GM19043 (cell line): ENCODE measurements at regions not wholly inside any gene's neighbourhood (a gene's known extent, or its start where the extent isn't known, plus 50 kb on each side); places are given as distances from the start of the nearest gene placed in this dataset.

Experiments used
- ATAC-seq: cut with Tn5 transposase; IDR thresholded peaks from one replicate; pipeline ENCODE4 v1.9.1; 2021; ENCODE audit warnings: low read depth; ENCODE audit not compliant: unreplicated experiment

- no peak for ATAC-seq
Observed at GRCh38 chr1:181366910-181367309, 116.4 kb upstream of the CACNA1E start.

- ATAC-seq = no peak
Observed at GRCh38 chr1:181369416-181369815, 113.9 kb upstream of the CACNA1E start.

DNA sequence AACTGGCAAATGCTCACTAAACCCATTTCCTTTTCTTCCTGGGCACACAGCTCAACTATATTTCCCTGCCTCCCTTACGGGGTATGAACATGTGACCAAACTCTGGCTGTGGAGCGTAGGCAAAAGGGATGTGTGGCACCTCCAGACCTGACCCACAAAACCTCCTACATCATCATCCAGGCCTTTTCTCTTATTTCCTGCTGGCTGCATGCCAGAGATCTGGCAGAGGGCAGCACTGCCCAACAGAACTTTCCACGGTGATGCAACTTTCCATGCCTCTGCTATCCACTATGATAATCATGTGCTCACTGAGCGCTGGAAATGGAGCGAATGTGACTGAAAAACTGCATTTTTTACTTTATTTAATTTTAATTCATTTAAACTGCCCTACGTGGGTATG is 99.6 kb upstream of the CACNA1E start:
- ATAC-seq = no peak

GRCh38 chr1:181386340-181386739 is 97.0 kb upstream of the CACNA1E start:
- ATAC-seq = no peak

DNA sequence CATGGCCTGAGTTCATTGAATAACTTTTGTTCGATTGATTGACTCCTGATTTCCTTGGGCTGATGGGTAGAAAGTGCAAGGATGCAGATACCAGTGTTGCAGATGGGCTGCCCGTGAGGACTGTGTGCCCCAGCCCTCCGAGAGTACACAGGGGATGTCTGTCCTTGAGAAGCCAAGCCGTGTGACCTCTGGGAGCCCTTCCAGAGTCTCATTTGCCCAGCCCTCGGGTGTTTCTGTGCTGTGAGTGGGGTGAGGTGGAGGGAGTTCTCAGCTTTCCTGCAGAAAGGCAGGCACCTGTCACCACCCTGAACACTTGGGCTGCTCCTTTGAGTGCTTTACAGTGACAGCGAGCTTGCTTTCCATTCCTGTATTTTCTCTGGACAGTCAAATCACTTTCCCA is 96.4 kb upstream of the CACNA1E start:
- no peak for ATAC-seq

DNA sequence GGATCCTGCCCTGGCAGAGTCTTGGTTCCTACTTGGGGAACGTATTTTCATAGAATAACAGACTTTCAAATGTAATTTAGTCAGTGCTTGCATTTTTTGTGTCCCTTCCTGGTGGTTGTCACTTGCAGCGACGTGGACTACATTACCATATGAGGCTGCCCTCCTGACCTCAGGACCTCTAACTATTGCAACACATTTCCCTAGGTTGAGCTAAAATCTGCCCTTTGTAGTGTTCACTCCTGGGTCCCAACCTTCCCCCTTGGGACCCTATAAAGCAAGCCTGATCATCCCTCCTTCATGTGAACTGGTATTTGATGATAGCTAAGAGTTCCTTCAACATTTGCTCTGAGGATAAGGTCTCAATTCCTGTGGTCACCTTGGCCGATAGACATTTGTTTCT is 95.6 kb upstream of the CACNA1E start:
- no peak for ATAC-seq

- ATAC-seq = no peak
Observed at GRCh38 chr1:181390410-181391077, 92.8 kb upstream of the CACNA1E start.

- ATAC-seq = no peak
Observed at GRCh38 chr1:181391301-181391900, 91.9 kb upstream of the CACNA1E start.

DNA sequence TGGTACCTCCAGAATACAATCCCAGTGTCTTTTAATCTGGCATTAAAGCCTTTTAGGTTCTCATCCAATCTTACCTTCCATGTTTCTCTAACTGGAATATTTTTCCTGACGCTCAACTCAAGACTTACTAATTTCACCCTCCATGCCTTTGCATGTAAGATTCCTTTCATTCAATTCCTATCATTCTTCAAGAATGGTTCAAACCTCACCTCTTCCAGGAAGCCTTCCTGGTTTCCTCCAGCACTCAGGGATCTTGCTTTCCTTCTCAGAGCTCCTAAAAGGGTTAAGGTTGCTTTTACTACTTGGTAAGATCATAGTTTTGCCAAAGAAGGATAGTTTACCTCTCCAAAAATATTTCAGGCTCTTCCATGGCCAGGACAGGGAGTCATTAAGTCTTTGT is 91.2 kb upstream of the CACNA1E start:
- ATAC-seq = no peak

DNA sequence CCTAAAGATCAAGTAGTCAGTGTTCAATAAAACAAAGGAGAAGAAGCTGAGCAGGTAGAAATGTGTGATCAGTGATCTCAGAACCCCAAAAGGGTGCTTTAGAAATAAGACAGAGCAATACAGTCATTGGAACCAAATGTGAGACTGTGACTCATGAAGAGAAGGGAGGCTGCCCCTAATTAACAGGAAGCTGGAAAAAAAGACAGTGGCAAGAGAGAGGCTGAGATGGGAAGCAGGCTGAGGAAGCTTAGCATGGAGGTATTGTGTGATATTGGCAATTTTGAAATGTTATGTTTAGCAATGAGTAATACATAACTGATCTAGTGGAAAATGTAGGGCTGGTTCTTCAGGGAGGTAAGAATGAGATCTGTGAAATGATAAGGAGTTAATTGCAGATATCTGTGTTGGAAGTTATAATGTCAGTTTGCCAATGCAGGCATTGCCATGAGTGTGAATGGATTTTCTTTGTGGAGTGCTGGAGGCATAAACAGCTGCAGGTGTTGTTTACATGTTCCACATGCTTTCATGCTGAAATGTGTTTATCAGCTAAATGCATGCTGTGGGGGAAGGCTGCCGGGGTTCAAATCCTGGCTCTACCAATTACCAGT is 90.6 kb upstream of the CACNA1E start:
- no peak for ATAC-seq

DNA sequence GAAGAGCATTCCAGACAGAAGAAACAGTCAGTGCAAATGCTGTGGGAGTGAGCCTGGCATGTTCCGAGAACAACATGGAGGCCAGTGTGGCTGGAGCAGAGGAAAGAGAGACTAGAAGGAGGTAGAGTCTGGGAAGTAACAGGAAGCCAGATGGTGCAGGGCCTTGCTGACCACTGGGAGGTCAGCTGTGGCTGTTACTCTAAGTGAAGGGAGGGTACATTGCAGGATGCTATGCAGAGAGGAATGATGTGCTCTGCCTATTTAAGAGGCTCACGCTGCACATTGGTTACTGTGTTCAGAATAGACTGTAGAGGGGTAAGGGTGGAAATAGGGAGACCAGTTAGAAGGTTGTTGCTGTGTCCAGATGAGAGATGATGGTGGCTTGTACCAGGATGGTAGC is 88.6 kb upstream of the CACNA1E start:
- no peak for ATAC-seq

- no peak for ATAC-seq
Observed at GRCh38 chr1:181396171-181396670, 87.1 kb upstream of the CACNA1E start.

GRCh38 chr1:181396811-181397210 is 86.5 kb upstream of the CACNA1E start:
- ATAC-seq = no peak

- ATAC-seq = peak; percentile 62
Observed at GRCh38 chr1:181397845-181398244, 85.5 kb upstream of the CACNA1E start.

DNA sequence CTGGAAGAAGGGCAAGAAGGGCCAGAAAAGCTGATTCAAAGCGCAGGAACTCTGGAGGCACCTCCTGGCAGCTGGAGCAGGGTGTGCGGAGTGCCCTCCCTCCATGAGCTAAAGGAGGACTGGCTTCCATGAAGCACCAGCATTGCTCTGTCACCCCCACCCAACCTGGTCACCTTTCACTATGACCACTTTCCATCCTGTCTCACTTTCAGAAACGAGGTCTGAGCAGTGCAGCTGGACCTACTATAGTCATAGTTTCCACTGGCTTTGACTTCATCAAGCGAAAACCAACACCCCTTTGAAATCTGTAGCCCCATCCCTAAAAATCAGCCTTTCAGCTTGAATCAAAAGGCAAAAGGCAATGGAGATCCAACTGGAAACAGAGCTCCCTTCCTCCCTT is 84.8 kb upstream of the CACNA1E start:
- ATAC-seq = peak; percentile 84

GRCh38 chr1:181405584-181405983 is 77.7 kb upstream of the CACNA1E start:
- ATAC-seq = no peak

DNA sequence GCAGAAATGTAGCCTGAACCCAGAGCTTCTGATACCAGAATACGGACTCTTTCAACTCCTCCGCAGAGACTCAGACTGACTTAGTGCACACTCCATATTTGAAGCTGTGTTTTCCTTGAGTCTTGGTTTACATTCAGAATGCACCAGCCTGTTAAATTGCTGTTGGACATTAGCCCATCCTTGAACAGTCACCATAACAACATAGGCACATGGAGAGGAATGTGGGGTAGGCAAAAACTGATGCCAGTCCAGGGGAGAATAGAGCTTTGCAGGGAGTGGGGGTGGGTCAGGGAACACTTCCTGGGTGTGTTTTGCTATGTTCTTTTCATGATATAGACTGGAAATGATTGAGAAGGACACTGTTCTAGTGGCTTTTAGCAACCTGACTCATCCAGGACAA is 76.3 kb upstream of the CACNA1E start:
- ATAC-seq = no peak

DNA sequence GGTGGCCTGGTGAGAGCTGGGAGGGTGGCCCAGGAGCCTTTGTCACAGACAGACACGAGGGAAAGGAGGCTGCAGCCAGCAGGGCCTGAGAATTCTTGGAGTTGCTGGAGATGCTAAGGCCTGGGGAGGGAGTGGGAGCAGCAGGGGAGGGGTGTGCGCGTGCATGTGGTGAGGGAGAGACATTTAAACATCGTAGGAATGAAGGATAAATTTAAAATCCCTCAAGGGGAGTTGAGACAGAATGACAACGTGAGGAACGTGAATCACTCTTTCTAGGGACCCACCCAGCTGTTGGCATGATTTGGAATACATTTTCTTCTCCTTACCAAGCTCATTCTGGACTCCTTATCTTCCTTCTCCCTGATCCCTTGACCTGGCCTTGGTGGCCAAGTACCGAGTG is 73.3 kb upstream of the CACNA1E start:
- no peak for ATAC-seq

DNA sequence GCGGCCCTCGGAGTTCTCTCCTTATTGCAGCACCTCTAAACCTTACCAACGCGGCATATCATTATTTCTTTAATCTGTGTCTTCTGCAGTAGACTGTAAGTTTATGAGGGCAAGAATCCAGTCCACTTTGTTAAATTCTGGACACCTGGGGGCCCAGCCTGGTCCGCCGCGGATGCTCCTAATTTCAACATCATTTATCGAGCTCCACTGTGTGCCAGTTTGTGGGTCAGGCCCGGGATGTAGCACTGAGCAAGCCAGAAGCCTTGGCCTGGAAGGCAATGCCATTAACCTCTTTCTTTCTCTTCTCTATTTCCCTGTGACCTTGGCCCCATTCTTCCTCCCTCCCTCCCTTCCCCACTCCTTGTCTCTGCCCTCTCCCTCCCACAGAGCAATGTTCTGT is 70.6 kb upstream of the CACNA1E start:
- no peak for ATAC-seq

GRCh38 chr1:181413195-181413815 is 70.0 kb upstream of the CACNA1E start:
- ATAC-seq = no peak

DNA sequence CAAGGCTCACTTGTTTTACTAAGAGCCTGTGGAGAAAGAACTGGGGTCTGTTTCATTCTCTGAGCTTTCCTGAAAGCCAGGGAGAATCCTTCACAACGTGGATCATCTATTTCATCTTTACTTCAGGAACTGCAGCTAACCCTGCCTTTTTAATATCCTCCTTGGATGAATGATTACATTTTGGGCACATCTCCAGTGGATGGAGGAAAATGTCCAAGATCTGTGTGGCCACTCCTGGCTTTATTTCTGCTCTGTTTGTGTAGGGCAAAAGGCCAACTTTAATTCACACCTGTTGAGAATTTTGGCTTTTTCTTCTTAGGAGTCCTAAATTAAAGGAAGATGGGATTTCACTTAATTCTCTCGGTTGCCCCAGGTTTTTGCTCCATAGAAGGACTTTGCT is 69.5 kb upstream of the CACNA1E start:
- ATAC-seq = no peak
